Spleen (tissue), 11 donors: ENCODE measurements at regions not wholly inside any gene's neighbourhood (a gene's known extent, or its start where the extent isn't known, plus 50 kb on each side); places are given as distances from the start of the nearest gene placed in this dataset.

Experiments
- DNase-seq: peaks from one replicate; pipeline ENCODE4 v3.0.0-alpha.2; 2020
- H3K27ac ChIP-seq, 8 donors: fragments of 200-600 bp; sonication (generic) in 7 of 8; 1 replicate in 4 of 8; 2 replicates in 4 of 8; pipeline versions ENCODE4 v1.5.0 to v1.8.0; 2016 to 2021; ENCODE audit warnings: inconsistent platforms in 4 of 8, mild to moderate bottlenecking in 4 of 8, moderate library complexity in 1 of 8
- H3K27me3 ChIP-seq, 7 donors: fragments of 200-600 bp; sonication (generic) in 6 of 7; replicated peaks in 1 of 7; 1 replicate in 4 of 7; 2 replicates in 3 of 7; pipeline versions ENCODE4 v1.5.0 to v1.8.0; 2016 to 2021; ENCODE audit warnings: inconsistent platforms in 3 of 7, mild to moderate bottlenecking in 1 of 7
- H3K36me3 ChIP-seq, 6 donors: fragments of 200-600 bp; sonication (generic) in 5 of 6; 1 replicate in 4 of 6; 2 replicates in 2 of 6; pipeline versions ENCODE4 v1.5.0 to v1.8.0; 2016 to 2021; ENCODE audit warnings: inconsistent platforms in 2 of 6
- H3K4me1 ChIP-seq, 6 donors: fragments of 200-600 bp; sonication (generic) in 5 of 6; 1 replicate in 3 of 6; 2 replicates in 3 of 6; pipeline versions ENCODE4 v1.5.0 to v1.8.0; 2016 to 2021; ENCODE audit warnings: inconsistent platforms in 3 of 6
- H3K4me3 ChIP-seq, 8 donors: fragments of 200-600 bp; sonication (generic) in 7 of 8; 1 replicate in 4 of 8; 2 replicates in 4 of 8; pipeline versions ENCODE4 v1.5.0 to v1.8.0; 2016 to 2021; ENCODE audit warnings: inconsistent platforms in 4 of 8, mild to moderate bottlenecking in 4 of 8, moderate library complexity in 2 of 8
- H3K9me3 ChIP-seq, 8 donors: fragments of 200-600 bp; sonication (generic) in 7 of 8; 1 replicate in 4 of 8; 2 replicates in 4 of 8; pipeline versions ENCODE4 v1.5.0 to v1.8.0; 2016 to 2021; ENCODE audit warnings: inconsistent platforms in 4 of 8
- POLR2A ChIP-seq, 3 donors: fragments of 450-650 bp; IDR thresholded peaks; one replicate each; pipeline ENCODE4 v1.5.1; 2017; ENCODE audit warnings: antibody characterized with exemption in 3 of 3, mild to moderate bottlenecking in 1 of 3
- POLR2AphosphoS5 ChIP-seq, 3 donors: sonication (generic); formaldehyde crosslinking; IDR thresholded peaks; one replicate each; pipeline ENCODE4 v1.5.1; 2017; ENCODE audit warnings: antibody characterized with exemption in 3 of 3
- WGBS, 5 donors: extraction: QIAGEN DNeasy Blood & Tissue Kit in 3 of 5; methylation state at CpG; one replicate each; pipeline versions ENCODE4 v1.1.5 to v1.1.7; 2013 to 2018; 5-methylcytosine and 5-hydroxymethylcytosine counted together
- intact Hi-C: fragments of 100-400 bp; cut with DNase I; formaldehyde crosslinking; loops from one replicate; pipeline ENCODE4 v1.15.0; 2023; ENCODE audit warnings: low total_unique reads
- TF ChIP-seq, protein P1 (sequence below), 11 experiments: fragments of 200-600 bp in 7 of 11; fragments of 450-650 bp in 4 of 11; sonication (generic) in 4 of 11; IDR thresholded peaks in 8 of 11; conservative IDR thresholded peaks in 3 of 11; 1 replicate in 7 of 11; 2 replicates in 4 of 11; pipeline versions ENCODE4 v1.4.0 to v1.8.0; 2016 to 2021; ENCODE audit warnings: antibody characterized with exemption in 11 of 11, inconsistent platforms in 4 of 11, mild to moderate bottlenecking in 1 of 11
- donor health status: healthy with polysubstance abuse.
- donor health status: DM: no; HTN: no; CAD: no; lungs with moderate emphysema.
- donor health status: DM: no; HTN: no; CAD: no.
- donor health status: Bipolar disorder and iron deficiency.
- donor health status: healthy.
- donor health status: DM: no; HTN: no; CAD: no.
- donor health status: DM: yes; HTN: yes; CAD: no.

DNA sequence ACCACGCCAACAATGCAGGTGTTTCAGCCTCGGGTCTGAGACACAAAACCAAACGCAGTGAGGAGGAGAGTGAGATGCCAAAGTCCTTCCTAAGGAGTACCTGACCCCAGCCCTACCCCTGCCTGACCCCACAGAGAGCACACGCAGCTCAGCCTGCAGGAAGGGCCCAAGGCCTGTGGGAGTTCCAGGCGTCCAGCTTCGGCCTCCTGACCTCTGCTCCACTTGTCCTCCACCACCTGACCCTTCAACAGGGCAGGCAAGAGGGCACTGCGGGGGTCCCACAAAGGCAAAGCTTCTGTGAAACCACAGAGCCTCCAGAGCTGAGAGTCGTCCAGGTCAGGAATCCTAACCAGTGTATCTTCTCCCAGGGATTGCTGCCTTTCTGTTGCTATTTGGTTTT lies 122.0 kb upstream of the PPP2R2D start:
- no peak for TF ChIP-seq POLR2AphosphoS5 (IDR thresholded peaks at IDR 0.05)
- TF ChIP-seq POLR2A (IDR thresholded peaks at IDR 0.05) = no peak
- TF ChIP-seq, protein P1, sequence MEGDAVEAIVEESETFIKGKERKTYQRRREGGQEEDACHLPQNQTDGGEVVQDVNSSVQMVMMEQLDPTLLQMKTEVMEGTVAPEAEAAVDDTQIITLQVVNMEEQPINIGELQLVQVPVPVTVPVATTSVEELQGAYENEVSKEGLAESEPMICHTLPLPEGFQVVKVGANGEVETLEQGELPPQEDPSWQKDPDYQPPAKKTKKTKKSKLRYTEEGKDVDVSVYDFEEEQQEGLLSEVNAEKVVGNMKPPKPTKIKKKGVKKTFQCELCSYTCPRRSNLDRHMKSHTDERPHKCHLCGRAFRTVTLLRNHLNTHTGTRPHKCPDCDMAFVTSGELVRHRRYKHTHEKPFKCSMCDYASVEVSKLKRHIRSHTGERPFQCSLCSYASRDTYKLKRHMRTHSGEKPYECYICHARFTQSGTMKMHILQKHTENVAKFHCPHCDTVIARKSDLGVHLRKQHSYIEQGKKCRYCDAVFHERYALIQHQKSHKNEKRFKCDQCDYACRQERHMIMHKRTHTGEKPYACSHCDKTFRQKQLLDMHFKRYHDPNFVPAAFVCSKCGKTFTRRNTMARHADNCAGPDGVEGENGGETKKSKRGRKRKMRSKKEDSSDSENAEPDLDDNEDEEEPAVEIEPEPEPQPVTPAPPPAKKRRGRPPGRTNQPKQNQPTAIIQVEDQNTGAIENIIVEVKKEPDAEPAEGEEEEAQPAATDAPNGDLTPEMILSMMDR (IDR thresholded peaks at IDR 0.05 in 8 of 11, conservative IDR thresholded peaks at IDR 0.05 in 3 of 11) = no peak
- no peak overlapping the region for H3K4me3 ChIP-seq
- no peaks in the 10 kb centered on the region for H3K4me1 ChIP-seq
- WGBS, 5 donors = 71 to 87% (median 85%) methylated on average over 8 of the region's 8 CpGs
- H3K36me3 ChIP-seq = no peaks in the 10 kb centered on the region
- intact Hi-C loops = no loop called here
- no peak overlapping the region for H3K27ac ChIP-seq
- DNase-seq = no peak
- H3K27me3 ChIP-seq = peaks cover 0 to 10% (median 0%) of the 10 kb centered on the region in 7 donors
- peaks cover 3 to 69% (median 42%) of the 10 kb centered on the region in 8 donors for H3K9me3 ChIP-seq

DNA sequence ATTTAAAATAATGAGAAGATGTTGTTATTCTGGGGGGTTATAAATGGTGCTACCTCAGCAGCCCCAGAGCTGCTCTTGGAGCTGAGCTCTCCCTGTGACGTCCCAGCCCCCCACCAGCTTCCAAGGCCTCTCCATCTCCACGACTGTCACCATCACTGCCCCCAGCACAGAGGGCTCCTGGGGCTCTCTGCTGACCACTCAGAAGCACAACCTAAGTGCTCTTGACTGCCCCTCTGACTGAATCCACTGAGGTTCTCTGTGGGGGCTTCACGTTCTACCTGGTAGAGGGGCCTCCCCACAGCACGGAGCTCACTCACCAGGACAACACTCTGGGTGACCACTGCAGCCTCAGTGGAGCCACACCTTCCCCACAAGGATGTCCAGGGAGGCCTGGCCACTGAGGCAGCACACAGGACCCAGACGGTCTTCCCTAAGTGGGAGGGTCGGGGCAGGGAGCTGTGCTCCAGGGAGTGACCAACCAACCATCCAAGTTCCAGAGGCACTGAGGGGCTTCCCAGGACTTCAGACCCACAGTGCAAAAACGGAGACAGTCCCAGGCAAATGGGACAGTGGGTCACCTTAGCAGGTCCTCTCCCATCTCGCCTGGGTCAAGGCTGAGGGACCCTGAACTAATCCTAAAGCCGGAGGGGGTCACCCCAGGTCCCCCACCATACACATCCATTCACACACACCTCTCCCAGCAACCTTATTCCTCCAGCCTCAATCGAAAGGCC lies 121.0 kb upstream of the PPP2R2D start:
- peaks cover 3 to 69% (median 42%) of the 10 kb centered on the region in 8 donors for H3K9me3 ChIP-seq
- peaks cover 0 to 10% (median 0%) of the 10 kb centered on the region in 7 donors for H3K27me3 ChIP-seq
- H3K4me3 ChIP-seq = no peak overlapping the region
- intact Hi-C loops = loop anchor here (10.0 kb wide), 1 partner anchor 325 kb away; no protein-coding TSS in a partner anchor
- H3K27ac ChIP-seq = no peak overlapping the region
- 67 to 86% (median 81%) methylated on average over 7 to 10 of the region's 10 CpGs for WGBS, 5 donors
- no peaks in the 10 kb centered on the region for H3K36me3 ChIP-seq
- TF ChIP-seq POLR2A (IDR thresholded peaks at IDR 0.05) (no peak), POLR2AphosphoS5 (IDR thresholded peaks at IDR 0.05) (no peak)
- TF ChIP-seq, protein P1 (IDR thresholded peaks at IDR 0.05 in 8 of 11, conservative IDR thresholded peaks at IDR 0.05 in 3 of 11) = no peak
- H3K4me1 ChIP-seq = no peaks in the 10 kb centered on the region
- no peak for DNase-seq

DNA sequence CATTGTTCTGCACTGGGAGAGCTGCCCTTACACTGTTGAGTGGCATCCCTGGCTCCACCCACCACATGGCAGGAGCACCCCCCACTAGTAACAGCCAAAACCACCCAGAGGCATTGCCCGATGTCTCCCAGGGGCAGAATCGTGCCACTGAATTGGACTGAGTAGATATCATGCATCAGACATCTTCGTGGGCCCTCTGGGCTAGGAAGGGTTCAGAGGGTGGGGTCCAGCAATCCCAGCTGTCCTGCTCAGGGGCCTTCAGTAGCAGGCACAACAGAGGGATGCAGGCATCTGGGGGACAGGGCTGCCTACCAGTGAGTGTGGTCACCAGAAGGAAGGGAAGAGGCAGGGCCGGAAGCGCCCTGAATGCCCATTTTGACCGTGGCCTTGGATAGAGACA lies 119.7 kb upstream of the PPP2R2D start:
- TF ChIP-seq POLR2AphosphoS5 (IDR thresholded peaks at IDR 0.05) = no peak
- TF ChIP-seq, protein P1 (IDR thresholded peaks at IDR 0.05 in 8 of 11, conservative IDR thresholded peaks at IDR 0.05 in 3 of 11) = no peak
- no peak for TF ChIP-seq POLR2A (IDR thresholded peaks at IDR 0.05)
- H3K9me3 ChIP-seq = peaks cover 3 to 59% (median 35%) of the 10 kb centered on the region in 8 donors
- H3K36me3 ChIP-seq = no peaks in the 10 kb centered on the region
- peaks cover 0 to 10% (median 0%) of the 10 kb centered on the region in 7 donors for H3K27me3 ChIP-seq
- intact Hi-C loops = loop anchor here (10.0 kb wide), 1 partner anchor 326 kb away; no protein-coding TSS in a partner anchor
- whole genome bisulfite sequencing, 5 donors = 87 to 95% (median 90%) methylated on average over 6 of the region's 6 CpGs
- H3K4me3 ChIP-seq = no peak overlapping the region
- no peaks in the 10 kb centered on the region for H3K4me1 ChIP-seq
- DNase-seq = no peak
- no peak overlapping the region for H3K27ac ChIP-seq

DNA sequence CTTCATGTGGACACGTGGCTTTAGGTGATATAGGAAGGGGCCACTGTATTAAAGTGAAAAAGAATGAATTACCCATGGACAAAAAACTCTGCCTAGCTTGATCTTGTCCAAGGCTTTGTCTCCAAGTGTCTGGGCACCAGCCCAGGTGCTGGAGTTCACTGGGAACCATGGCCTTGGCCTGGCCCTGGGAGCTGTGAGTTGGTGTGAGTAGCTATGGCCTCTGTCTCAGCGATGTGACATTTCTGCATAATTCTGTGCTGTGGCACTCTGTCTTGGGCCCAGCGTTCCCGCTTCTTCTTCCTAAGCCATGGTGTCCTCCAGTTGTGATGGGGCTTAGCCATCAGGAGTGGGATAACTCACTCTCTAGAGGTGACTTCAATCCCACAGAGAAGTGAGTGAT lies 119.0 kb upstream of the PPP2R2D start:
- no peaks in the 10 kb centered on the region for H3K4me1 ChIP-seq
- H3K27me3 ChIP-seq = peaks cover 0 to 10% (median 0%) of the 10 kb centered on the region in 7 donors
- H3K4me3 ChIP-seq = no peak overlapping the region
- WGBS, 5 donors = 86 to 93% (median 89%) methylated on average over 4 of the region's 4 CpGs
- intact Hi-C loops = loop anchor here (10.0 kb wide), 1 partner anchor 327 kb away; no protein-coding TSS in a partner anchor
- no peak for DNase-seq
- peaks cover 3 to 52% (median 28%) of the 10 kb centered on the region in 8 donors for H3K9me3 ChIP-seq
- H3K36me3 ChIP-seq = no peaks in the 10 kb centered on the region
- TF ChIP-seq POLR2AphosphoS5 (IDR thresholded peaks at IDR 0.05) = no peak
- TF ChIP-seq, protein P1 (IDR thresholded peaks at IDR 0.05 in 8 of 11, conservative IDR thresholded peaks at IDR 0.05 in 3 of 11) = no peak
- no peak for TF ChIP-seq POLR2A (IDR thresholded peaks at IDR 0.05)
- no peak overlapping the region for H3K27ac ChIP-seq
